Renal cortex interstitium (tissue), 11 donors: ENCODE measurements at regions not wholly inside any gene's neighbourhood (a gene's known extent, or its start where the extent isn't known, plus 50 kb on each side); places are given as distances from the start of the nearest gene placed in this dataset.
"Not testable (repeated sequence)": the region's sequence is repeated elsewhere in the genome, so short reads cannot be mapped to it uniquely, and the experiment has no call there.

Source experiments
- DNase-seq, 11 donors: peaks; one replicate each; pipeline ENCODE4 v3.0.0-alpha.2; 2013; ENCODE audit warnings: low read depth in 9 of 11, low spot score in 4 of 11; ENCODE audit errors: extremely low read depth in 1 of 11

GRCh38 chr2:153604133-153604532, 125.6 kb upstream of the RPRM start:
- DNase-seq, result no peak

GRCh38 chr2:153606623-153607022, 128.1 kb upstream of the RPRM start:
- no peak for DNase-seq

GRCh38 chr2:153622285-153622684, 143.7 kb upstream of the RPRM start:
- no peak for DNase-seq

- no peak for DNase-seq
Observed at GRCh38 chr2:153623020-153623419, 144.5 kb upstream of the RPRM start.

GRCh38 chr2:153626676-153627075, 148.1 kb upstream of the RPRM start:
- no peak for DNase-seq

GRCh38 chr2:153635494-153635893, 156.9 kb upstream of the RPRM start:
- DNase-seq, result no peak

GRCh38 chr2:153641046-153641445, 162.5 kb upstream of the RPRM start:
- DNase-seq, result no peak

GRCh38 chr2:153644955-153645354, 166.4 kb upstream of the RPRM start:
- DNase-seq, result no peak

- DNase-seq, result no peak
Observed at GRCh38 chr2:153645599-153645998, 167.0 kb upstream of the RPRM start.

- DNase-seq, result no peak
Observed at GRCh38 chr2:153657651-153658050, 179.1 kb upstream of the RPRM start.

GRCh38 chr2:153661801-153662200, 183.2 kb upstream of the RPRM start:
- no peak for DNase-seq

- no peak for DNase-seq
Observed at GRCh38 chr2:153663371-153663770, 184.8 kb upstream of the RPRM start.

GRCh38 chr2:153664009-153664408, 185.4 kb upstream of the RPRM start:
- not testable (repeated sequence) for DNase-seq

GRCh38 chr2:153667475-153667874, 188.9 kb upstream of the RPRM start:
- DNase-seq, result no peak

GRCh38 chr2:153668923-153669322, 190.4 kb upstream of the RPRM start:
- no peak for DNase-seq

GRCh38 chr2:153710128-153710527, 161.6 kb upstream of the GALNT13 start:
- DNase-seq, result no peak

GRCh38 chr2:153715218-153715850, 156.4 kb upstream of the GALNT13 start:
- DNase-seq, result no peak

GRCh38 chr2:153717060-153717459, 154.7 kb upstream of the GALNT13 start:
- no peak for DNase-seq

GRCh38 chr2:153739394-153739793, 132.3 kb upstream of the GALNT13 start:
- no peak for DNase-seq

GRCh38 chr2:153761936-153762335, 109.8 kb upstream of the GALNT13 start:
- DNase-seq, result no peak

- DNase-seq, result no peak
Observed at GRCh38 chr2:153766415-153766814, 105.3 kb upstream of the GALNT13 start.
